Adrenal gland (tissue), 9 donors: ENCODE measurements at regions not wholly inside any gene's neighbourhood (a gene's known extent, or its start where the extent isn't known, plus 50 kb on each side); places are given as distances from the start of the nearest gene placed in this dataset.

Source experiments
- DNase-seq, 7 donors: peaks; one replicate each; pipeline ENCODE4 v3.0.0-alpha.2; 2019 to 2020
- H3K27ac ChIP-seq, 5 donors: fragments of 200-600 bp; sonication (generic) in 4 of 5; 1 replicate in 3 of 5; 2 replicates in 2 of 5; pipeline versions ENCODE4 v1.5.1 to v1.8.0; 2016 to 2020; ENCODE audit warnings: mild to moderate bottlenecking in 1 of 5
- H3K27me3 ChIP-seq: fragments of 200-600 bp; 2 replicates; pipeline ENCODE4 v1.8.0; 2021
- H3K36me3 ChIP-seq, 2 donors: fragments of 200-600 bp; replicated peaks in 1 of 2; 1 replicate in 1 of 2; 2 replicates in 1 of 2; pipeline versions ENCODE4 v1.5.1 to v1.8.0; 2018 to 2022
- H3K4me1 ChIP-seq, 2 donors: fragments of 200-600 bp; replicated peaks in 1 of 2; 1 replicate in 1 of 2; 2 replicates in 1 of 2; pipeline versions ENCODE4 v1.5.1 to v1.8.0; 2018 to 2021
- H3K4me3 ChIP-seq, 4 donors: fragments of 200-600 bp; sonication (generic) in 3 of 4; one replicate each; pipeline ENCODE4 v1.5.1; 2016 to 2018
- H3K9me3 ChIP-seq, 3 donors: fragments of 200-600 bp; sonication (generic) in 1 of 3; replicated peaks in 1 of 3; 1 replicate in 2 of 3; 2 replicates in 1 of 3; pipeline versions ENCODE4 v1.5.1 to v1.8.0; 2016 to 2021
- POLR2A ChIP-seq, 2 donors: fragments of 450-650 bp; IDR thresholded peaks; one replicate each; pipeline ENCODE4 v1.6.1; 2017; ENCODE audit warnings: antibody characterized with exemption in 2 of 2, mild to moderate bottlenecking in 2 of 2, moderate library complexity in 1 of 2
- WGBS, 4 donors: extraction: QIAGEN DNeasy Blood & Tissue Kit in 2 of 4; methylation state at CpG; one replicate each; pipeline versions ENCODE4 v1.1.5 to v1.1.7; 2013 to 2017; 5-methylcytosine and 5-hydroxymethylcytosine counted together
- intact Hi-C, 2 donors: fragments of 100-400 bp; cut with DNase I; formaldehyde crosslinking; loops; one replicate each; pipeline versions ENCODE4 v1.14.1 to v1.15.0; 2022 to 2023
- TF ChIP-seq, protein P1 (sequence below), 6 experiments: fragments of 450-650 bp in 4 of 6; fragments of 200-600 bp in 2 of 6; sonication (generic) in 1 of 6; IDR thresholded peaks; 1 replicate in 5 of 6; 2 replicates in 1 of 6; pipeline versions ENCODE4 v1.5.1 to v1.8.0; 2016 to 2021; ENCODE audit warnings: antibody characterized with exemption in 6 of 6, mild to moderate bottlenecking in 2 of 6, moderate library complexity in 1 of 6
- donor health status: healthy with polysubstance abuse.
- donor health status: Bipolar disorder and iron deficiency.
- donor health status: DM: yes; HTN: yes; CAD: no.
- donor health status: DM: no; HTN: no; CAD: no.
- donor health status: DM: no; HTN: no; CAD: no.

DNA sequence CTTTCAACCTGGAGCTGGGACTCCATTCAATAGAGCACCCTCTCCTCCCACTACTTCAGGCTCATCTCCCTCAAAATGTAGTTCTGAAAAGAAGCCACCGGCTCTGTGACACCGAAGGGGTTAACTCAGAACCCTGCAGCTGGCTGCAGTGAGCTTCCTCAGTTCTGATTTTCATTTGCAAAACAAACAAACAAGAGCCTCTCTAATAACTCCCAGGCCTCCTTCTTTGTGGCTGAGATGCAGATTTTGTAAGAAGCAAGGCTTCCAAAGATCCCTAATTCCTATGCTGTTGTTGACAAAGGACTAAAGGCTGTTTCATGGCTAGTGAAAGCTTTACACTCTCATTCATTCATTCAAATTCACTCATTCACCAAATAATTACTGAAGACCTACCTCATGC is 333.4 kb upstream of the TBX3 start:
- H3K4me1 ChIP-seq = no peaks in the 10 kb centered on the region
- no peaks in the 10 kb centered on the region for H3K9me3 ChIP-seq
- H3K27me3 ChIP-seq = no peaks in the 10 kb centered on the region
- no peak overlapping the region for H3K4me3 ChIP-seq
- H3K27ac ChIP-seq = no peak overlapping the region
- intact Hi-C loops = no loop called here
- 61 to 84% (median 78%) methylated on average over 2 of the region's 2 CpGs for WGBS, 4 donors
- TF ChIP-seq, protein P1, sequence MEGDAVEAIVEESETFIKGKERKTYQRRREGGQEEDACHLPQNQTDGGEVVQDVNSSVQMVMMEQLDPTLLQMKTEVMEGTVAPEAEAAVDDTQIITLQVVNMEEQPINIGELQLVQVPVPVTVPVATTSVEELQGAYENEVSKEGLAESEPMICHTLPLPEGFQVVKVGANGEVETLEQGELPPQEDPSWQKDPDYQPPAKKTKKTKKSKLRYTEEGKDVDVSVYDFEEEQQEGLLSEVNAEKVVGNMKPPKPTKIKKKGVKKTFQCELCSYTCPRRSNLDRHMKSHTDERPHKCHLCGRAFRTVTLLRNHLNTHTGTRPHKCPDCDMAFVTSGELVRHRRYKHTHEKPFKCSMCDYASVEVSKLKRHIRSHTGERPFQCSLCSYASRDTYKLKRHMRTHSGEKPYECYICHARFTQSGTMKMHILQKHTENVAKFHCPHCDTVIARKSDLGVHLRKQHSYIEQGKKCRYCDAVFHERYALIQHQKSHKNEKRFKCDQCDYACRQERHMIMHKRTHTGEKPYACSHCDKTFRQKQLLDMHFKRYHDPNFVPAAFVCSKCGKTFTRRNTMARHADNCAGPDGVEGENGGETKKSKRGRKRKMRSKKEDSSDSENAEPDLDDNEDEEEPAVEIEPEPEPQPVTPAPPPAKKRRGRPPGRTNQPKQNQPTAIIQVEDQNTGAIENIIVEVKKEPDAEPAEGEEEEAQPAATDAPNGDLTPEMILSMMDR (IDR thresholded peaks at IDR 0.05) = no peak
- TF ChIP-seq POLR2A (IDR thresholded peaks at IDR 0.05) = no peak
- no peaks in the 10 kb centered on the region for H3K36me3 ChIP-seq
- no peak for DNase-seq

DNA sequence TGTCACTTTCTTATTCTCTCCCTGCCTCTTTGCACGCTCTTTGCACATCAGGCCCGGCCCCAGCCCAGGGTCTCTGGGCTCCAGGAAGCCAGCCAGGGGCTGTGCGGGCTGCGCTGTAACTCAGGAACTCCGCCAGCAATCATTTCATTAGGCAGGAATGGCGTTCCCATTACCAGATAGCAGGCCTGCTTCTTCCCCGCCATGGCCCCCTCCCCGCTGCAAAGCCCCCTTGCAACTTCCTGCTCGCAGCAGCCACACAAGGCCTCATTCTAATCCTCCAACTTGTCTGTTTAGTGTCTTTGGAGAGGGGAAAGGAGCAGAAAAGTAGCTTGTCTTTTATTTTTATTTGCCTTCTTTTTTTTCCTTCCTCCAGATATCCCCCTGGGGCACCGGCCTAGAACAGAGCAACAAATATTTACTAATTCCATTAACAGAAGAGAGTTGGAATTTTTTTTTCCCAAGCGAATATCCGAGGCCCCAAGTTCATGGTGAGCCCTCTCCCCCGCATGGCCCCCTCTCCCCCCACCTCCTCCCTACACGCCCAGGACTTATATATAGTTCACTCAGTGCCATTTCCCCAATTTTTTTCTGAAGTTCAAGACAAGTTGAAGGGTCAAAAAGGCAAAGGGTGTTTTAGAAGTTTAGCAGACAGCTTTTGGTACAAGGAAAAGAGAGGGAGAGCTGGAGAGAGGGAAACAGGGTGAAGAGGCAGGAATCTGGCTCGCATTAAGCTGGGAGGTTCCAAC is 329.4 kb upstream of the TBX3 start:
- Histone ChIP-seq H3K4me1 (no peaks in the 10 kb centered on the region), H3K36me3 (no peaks in the 10 kb centered on the region), H3K9me3 (no peaks in the 10 kb centered on the region), H3K4me3 (no peak overlapping the region), H3K27ac (peak overlapping the region in 2 of 5 donors; percentile 28 to 61), H3K27me3 (no peaks in the 10 kb centered on the region)
- 52 to 61% (median 56%) methylated on average over 15 of the region's 15 CpGs for WGBS, 4 donors
- intact Hi-C loops = no loop called here
- TF ChIP-seq POLR2A (IDR thresholded peaks at IDR 0.05) = no peak
- TF ChIP-seq, protein P1 (IDR thresholded peaks at IDR 0.05) = no peak
- DNase-seq = no peak

DNA sequence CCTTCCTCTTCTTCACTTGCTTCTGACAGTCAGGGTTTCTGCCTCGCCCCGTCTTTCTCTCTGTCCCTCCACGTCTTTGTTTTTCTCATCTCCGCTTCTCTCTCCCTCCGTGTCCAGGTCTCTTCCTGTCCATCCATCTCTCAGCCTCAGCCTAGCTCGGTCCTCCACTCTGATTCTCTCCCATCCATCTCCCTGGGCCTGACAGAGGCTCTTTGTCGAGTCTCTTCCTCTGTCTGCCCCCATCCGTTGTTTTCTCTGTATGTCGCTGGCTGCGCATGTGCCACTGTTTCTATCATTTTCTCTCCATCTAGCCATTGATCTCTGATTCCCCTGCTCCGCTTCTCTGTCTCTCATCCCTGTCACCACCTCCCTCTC is 328.9 kb upstream of the TBX3 start:
- no peak overlapping the region for H3K4me3 ChIP-seq
- no peak for DNase-seq
- H3K36me3 ChIP-seq = no peaks in the 10 kb centered on the region
- H3K27me3 ChIP-seq = no peaks in the 10 kb centered on the region
- no peaks in the 10 kb centered on the region for H3K4me1 ChIP-seq
- no peaks in the 10 kb centered on the region for H3K9me3 ChIP-seq
- intact Hi-C loops = no loop called here
- peak overlapping the region in 2 of 5 donors; percentile 28 to 61 for H3K27ac ChIP-seq
- WGBS, 4 donors = 65 to 79% (median 69%) methylated on average over 11 of the region's 11 CpGs
- no peak for TF ChIP-seq POLR2A (IDR thresholded peaks at IDR 0.05)
- TF ChIP-seq, protein P1 (IDR thresholded peaks at IDR 0.05) = no peak

DNA sequence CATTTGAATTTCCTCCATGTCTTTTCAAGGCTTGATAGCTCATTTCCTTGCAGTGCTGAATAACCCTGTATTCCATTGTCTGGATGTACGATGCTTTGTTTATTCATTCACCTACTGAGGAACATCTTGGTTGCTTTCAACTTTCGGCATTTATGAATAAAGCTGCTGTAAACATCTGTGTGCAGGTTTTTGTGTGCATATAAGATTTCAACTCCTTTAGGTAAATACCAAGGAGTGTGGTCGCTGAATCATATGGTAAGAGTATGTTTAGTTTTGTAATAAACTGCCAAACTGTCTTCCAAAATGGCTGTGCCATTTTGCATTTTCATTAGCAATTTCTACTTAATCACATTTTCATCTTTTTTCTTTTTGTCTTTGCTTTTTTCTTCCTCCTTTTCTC is 327.7 kb upstream of the TBX3 start:
- H3K4me3 ChIP-seq = no peak overlapping the region
- no peaks in the 10 kb centered on the region for H3K4me1 ChIP-seq
- no peak for DNase-seq
- no peaks in the 10 kb centered on the region for H3K27me3 ChIP-seq
- no peaks in the 10 kb centered on the region for H3K36me3 ChIP-seq
- no peaks in the 10 kb centered on the region for H3K9me3 ChIP-seq
- no peak overlapping the region for H3K27ac ChIP-seq
- WGBS, 4 donors = 83 to 96% (median 89%) methylated on average over 3 of the region's 3 CpGs
- TF ChIP-seq, protein P1 (IDR thresholded peaks at IDR 0.05) = no peak
- no peak for TF ChIP-seq POLR2A (IDR thresholded peaks at IDR 0.05)
- intact Hi-C loops = no loop called here
